CD4-positive, CD25-positive, alpha-beta regulatory T cell (primary cell): ENCODE measurements at regions not wholly inside any gene's neighbourhood (a gene's known extent, or its start where the extent isn't known, plus 50 kb on each side); places are given as distances from the start of the nearest gene placed in this dataset.

ENCODE experiments used
- ATAC-seq, 2 donors: fragments of 150-1000 bp; cut with Tn5 transposase; one replicate each; pipeline ENCODE4 v1.10.0; 2021; ENCODE audit warnings: low read depth in 2 of 2, moderate number of reproducible peaks in 2 of 2, moderate library complexity in 1 of 2
- DNase-seq, 3 donors: peaks; one replicate each; pipeline versions ENCODE4 v3.0.0 to v3.0.0-alpha.2; 2012 to 2022; ENCODE audit warnings: mixed read lengths in 1 of 3
- H3K27ac ChIP-seq: one replicate; pipeline ENCODE4 v1.7.0; 2013; ENCODE audit warnings: mild to moderate bottlenecking, low read length; ENCODE audit not compliant: insufficient read depth, poor library complexity, severe bottlenecking
- H3K27me3 ChIP-seq: one replicate; pipeline ENCODE4 v1.7.0; 2013; ENCODE audit warnings: low read length; ENCODE audit not compliant: control insufficient read depth, insufficient read depth
- H3K36me3 ChIP-seq: one replicate; pipeline ENCODE4 v1.7.0; 2013; ENCODE audit warnings: mild to moderate bottlenecking, low read length, moderate library complexity; ENCODE audit not compliant: control insufficient read depth, insufficient read depth
- H3K4me1 ChIP-seq: 2 replicates; pipeline ENCODE4 v1.7.0; 2013; ENCODE audit warnings: mild to moderate bottlenecking, low read length; ENCODE audit not compliant: insufficient read depth, control insufficient read depth, poor library complexity, severe bottlenecking
- H3K4me3 ChIP-seq: one replicate; pipeline ENCODE4 v1.7.0; 2013; ENCODE audit warnings: low read depth, mild to moderate bottlenecking, low read length, moderate library complexity
- H3K9me3 ChIP-seq, 2 experiments: 1 replicate in 1 of 2; 2 replicates in 1 of 2; pipeline ENCODE4 v1.7.0; 2013; ENCODE audit warnings: low read length in 2 of 2, mild to moderate bottlenecking in 1 of 2, moderate library complexity in 1 of 2; ENCODE audit not compliant: control insufficient read depth in 2 of 2
- H3K27ac Mint-ChIP-seq, 3 donors: one replicate each; pipeline ENCODE4 v1.8.0; 2020 to 2022; ENCODE audit warnings: mild to moderate bottlenecking in 3 of 3, mixed read lengths in 3 of 3, moderate library complexity in 2 of 3
- H3K27me3 Mint-ChIP-seq: one replicate; pipeline ENCODE4 v1.8.0; 2022; ENCODE audit warnings: mild to moderate bottlenecking, mixed read lengths
- H3K36me3 Mint-ChIP-seq: one replicate; pipeline ENCODE4 v1.8.0; 2020; ENCODE audit warnings: mixed read lengths
- H3K4me1 Mint-ChIP-seq, 4 donors: one replicate each; pipeline ENCODE4 v1.8.0; 2020 to 2022; ENCODE audit warnings: mixed read lengths in 4 of 4, mild to moderate bottlenecking in 1 of 4
- H3K4me3 Mint-ChIP-seq, 4 donors: one replicate each; pipeline ENCODE4 v1.8.0; 2020 to 2022; ENCODE audit warnings: mild to moderate bottlenecking in 4 of 4, mixed read lengths in 4 of 4, moderate library complexity in 3 of 4
- H3K9me3 Mint-ChIP-seq, 7 donors: one replicate each; pipeline ENCODE4 v1.8.0; 2020 to 2022; ENCODE audit warnings: mixed read lengths in 7 of 7, mild to moderate bottlenecking in 3 of 7, moderate library complexity in 2 of 7

GRCh38 chr3:105316331-105316730 is 50.4 kb upstream of the ALCAM start:
- Mint-ChIP-seq H3K9me3 (no peaks in the 10 kb centered on the region), H3K4me1 (no peaks in the 10 kb centered on the region), H3K36me3 (no peaks in the 10 kb centered on the region), H3K4me3 (no peak overlapping the region), H3K27me3 (peaks cover 5% of the 10 kb centered on the region), H3K27ac (no peak overlapping the region)
- ATAC-seq (no peak), DNase-seq (no peak)
- Histone ChIP-seq H3K9me3 (no peaks in the 10 kb centered on the region), H3K4me3 (no peak overlapping the region), H3K27ac (no peak overlapping the region), H3K4me1 (no peaks in the 10 kb centered on the region), H3K27me3 (no peaks in the 10 kb centered on the region), H3K36me3 (no peaks in the 10 kb centered on the region)
